ENCODE measurements at regions not wholly inside any gene's neighbourhood (a gene's known extent, or its start where the extent isn't known, plus 50 kb on each side); places are given as distances from the start of the nearest gene placed in this dataset.

DNA sequence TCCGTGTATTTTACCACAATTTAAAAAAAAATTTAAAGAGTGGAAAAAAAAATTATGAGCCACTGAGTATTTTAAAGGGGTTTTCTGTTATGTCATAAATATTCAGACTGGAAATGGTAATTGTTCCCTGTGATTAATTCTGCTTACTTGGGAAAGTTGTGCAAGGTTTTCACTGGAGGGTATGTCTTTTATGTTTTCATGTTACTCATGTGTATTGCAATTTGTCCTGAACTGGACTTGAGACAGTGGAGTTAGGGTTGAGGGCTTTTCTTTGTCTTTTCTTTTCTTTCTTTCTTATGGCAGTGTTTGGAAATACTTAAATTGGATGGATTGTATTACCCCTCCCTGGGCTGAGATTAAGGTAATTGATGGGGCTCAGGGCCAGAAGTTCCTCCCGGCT is 257.7 kb downstream of the BAMBI start:
- intact Hi-C loops (cut with DNase I), result no loop called here
- no peaks in the 10 kb centered on the region for H3K9me3 ChIP-seq
- peaks cover 15% of the 10 kb centered on the region for H3K4me1 ChIP-seq
- TF ChIP-seq, protein P1, sequence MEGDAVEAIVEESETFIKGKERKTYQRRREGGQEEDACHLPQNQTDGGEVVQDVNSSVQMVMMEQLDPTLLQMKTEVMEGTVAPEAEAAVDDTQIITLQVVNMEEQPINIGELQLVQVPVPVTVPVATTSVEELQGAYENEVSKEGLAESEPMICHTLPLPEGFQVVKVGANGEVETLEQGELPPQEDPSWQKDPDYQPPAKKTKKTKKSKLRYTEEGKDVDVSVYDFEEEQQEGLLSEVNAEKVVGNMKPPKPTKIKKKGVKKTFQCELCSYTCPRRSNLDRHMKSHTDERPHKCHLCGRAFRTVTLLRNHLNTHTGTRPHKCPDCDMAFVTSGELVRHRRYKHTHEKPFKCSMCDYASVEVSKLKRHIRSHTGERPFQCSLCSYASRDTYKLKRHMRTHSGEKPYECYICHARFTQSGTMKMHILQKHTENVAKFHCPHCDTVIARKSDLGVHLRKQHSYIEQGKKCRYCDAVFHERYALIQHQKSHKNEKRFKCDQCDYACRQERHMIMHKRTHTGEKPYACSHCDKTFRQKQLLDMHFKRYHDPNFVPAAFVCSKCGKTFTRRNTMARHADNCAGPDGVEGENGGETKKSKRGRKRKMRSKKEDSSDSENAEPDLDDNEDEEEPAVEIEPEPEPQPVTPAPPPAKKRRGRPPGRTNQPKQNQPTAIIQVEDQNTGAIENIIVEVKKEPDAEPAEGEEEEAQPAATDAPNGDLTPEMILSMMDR (IDR thresholded peaks at IDR 0.05), result no peak
- no peak overlapping the region for H3K27ac ChIP-seq
- H3K27me3 ChIP-seq (ENCODE audit: low read depth), result no peaks in the 10 kb centered on the region
- no peak for DNase-seq
- no peak for ATAC-seq
- H3K4me3 ChIP-seq, result no peak overlapping the region
- no peaks in the 10 kb centered on the region for H3K36me3 ChIP-seq

DNA sequence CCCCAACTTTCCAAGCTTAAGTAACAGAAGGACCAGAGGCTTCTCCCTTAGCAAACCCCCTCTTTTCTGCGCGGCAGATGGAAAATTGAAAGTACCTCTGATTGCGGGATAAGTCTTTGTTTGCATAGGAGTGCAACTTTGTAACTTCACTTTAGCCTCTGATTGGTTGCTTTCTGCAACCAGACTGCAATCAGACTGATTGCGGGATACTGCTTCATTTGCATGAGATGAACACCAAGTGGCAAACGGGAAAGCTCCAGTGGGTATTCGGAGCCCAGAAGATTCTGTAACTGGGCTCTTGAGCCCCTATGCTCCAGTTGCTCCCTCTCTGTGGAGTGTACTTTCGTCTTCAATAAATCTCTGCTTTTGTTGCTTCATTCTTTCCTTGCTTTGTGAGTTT is 260.6 kb downstream of the BAMBI start:
- no peaks in the 10 kb centered on the region for H3K9me3 ChIP-seq
- H3K27me3 ChIP-seq (ENCODE audit: low read depth), result no peaks in the 10 kb centered on the region
- TF ChIP-seq, protein P1 (IDR thresholded peaks at IDR 0.05), result no peak
- no peaks in the 10 kb centered on the region for H3K36me3 ChIP-seq
- H3K4me3 ChIP-seq, result no peak overlapping the region
- peaks cover 15% of the 10 kb centered on the region for H3K4me1 ChIP-seq
- intact Hi-C loops (cut with DNase I), result no loop called here
- ATAC-seq, result no peak
- H3K27ac ChIP-seq, result no peak overlapping the region
- DNase-seq, result no peak

DNA sequence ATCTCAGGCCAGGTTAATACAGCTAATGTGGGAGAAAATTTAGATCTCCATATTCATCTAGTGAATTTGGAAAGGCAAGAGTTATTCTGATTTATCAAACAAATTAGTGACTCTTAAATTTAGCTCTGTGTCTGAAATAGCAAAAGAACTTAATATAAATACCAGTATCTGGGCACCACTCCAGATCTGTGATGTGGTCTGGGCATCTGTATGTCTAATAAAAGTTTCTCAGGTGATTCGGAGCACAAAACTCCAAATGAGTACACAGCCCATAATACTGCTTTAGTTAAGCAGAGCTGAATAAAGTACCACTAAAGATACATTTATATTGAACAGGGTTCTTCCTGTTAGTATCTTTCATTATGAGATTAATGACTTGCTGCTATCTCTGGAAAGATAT is 261.4 kb downstream of the BAMBI start:
- ATAC-seq (no peak), DNase-seq (no peak)
- Histone ChIP-seq H3K9me3 (no peaks in the 10 kb centered on the region), H3K4me3 (no peak overlapping the region), H3K4me1 (peaks cover 15% of the 10 kb centered on the region), H3K27ac (no peak overlapping the region), H3K27me3 (ENCODE audit: low read depth) (no peaks in the 10 kb centered on the region), H3K36me3 (no peaks in the 10 kb centered on the region)
- TF ChIP-seq, protein P1 (IDR thresholded peaks at IDR 0.05), result no peak
- intact Hi-C loops (cut with DNase I), result no loop called here

DNA sequence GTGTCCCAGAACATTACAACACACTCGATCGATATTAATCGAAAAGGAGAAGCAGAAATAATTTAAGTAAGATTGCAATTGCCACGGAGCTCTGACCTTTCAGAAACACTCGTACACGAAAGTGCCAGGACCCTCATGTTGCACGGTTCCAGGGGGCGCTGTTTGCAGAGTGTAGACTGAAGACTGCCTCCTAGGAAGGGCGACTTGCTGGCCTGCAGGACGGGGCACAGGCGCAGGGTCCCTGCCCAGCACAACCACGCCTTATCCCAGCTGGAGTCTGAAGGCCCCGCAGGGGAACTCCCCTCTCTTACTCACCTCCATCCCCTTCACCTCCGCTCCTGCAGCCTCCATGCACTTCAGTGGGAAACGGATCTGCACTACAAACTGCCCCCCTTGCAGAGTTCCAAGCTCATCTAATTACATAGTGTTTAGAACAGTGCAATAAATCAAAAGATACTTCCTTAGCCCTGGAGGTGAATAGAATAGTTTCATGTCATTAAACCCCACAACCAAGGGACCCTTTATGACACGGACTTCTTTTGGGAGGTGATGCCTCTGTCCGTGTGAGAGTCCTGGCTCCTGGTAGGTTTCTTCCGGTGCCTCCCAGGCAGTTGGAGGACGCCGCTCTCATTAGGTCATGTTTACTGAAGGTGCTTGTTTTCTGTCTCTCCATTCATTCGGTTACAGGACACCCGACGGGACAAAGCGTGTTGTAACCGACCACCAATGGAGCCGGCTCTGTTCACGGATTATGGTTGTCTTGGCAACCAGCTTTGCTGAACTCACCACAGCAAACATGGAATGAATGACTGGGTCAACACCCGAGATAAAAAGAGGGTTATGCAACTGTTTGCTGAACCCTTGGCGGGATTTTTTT is 262.2 kb downstream of the BAMBI start:
- Histone ChIP-seq H3K36me3 (no peaks in the 10 kb centered on the region), H3K4me1 (peaks cover 15% of the 10 kb centered on the region), H3K27me3 (ENCODE audit: low read depth) (no peaks in the 10 kb centered on the region), H3K4me3 (peak overlapping the region; percentile 12), H3K27ac (peak overlapping the region; percentile 4), H3K9me3 (no peaks in the 10 kb centered on the region)
- peak; percentile 66 for DNase-seq
- TF ChIP-seq, protein P1 (IDR thresholded peaks at IDR 0.05), result no peak
- intact Hi-C loops (cut with DNase I), result no loop called here
- peak; percentile 95 to 97 for ATAC-seq

DNA sequence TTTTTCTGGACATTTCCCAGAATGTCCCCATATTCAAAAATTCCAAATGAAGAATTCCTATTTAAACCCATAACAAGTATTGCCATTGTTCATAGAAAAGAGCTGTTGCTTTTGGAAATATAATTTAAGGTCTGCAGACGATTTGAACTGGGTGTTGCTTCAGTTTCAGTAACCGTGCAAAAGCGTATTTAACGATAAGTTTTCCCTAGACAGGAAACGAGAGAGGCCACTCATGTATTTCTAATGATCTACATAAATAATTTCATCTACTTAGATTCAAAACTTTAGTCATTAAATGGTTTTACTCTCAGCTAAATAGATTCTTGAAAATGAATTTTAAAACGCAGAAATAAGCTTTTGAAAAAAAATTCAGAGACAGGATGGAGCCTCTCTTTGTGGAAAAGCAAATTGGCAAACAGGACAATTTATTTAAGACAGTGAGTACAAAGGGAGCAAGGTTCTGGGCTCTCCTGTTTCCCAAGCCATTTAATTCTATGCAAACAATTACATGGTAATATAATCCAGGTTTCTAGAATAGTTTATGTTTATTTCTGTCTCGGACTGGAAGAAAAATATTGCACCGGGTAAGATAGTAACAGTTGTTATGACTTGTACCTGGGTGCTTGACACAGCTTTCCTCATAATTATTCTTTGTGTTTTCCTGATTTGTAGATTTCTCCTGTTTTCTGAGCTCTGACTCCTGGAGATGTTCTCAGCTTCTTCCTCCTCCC is 263.0 kb downstream of the BAMBI start:
- TF ChIP-seq, protein P1 (IDR thresholded peaks at IDR 0.05), result no peak
- Histone ChIP-seq H3K9me3 (peaks cover 8% of the 10 kb centered on the region), H3K36me3 (no peaks in the 10 kb centered on the region), H3K27me3 (ENCODE audit: low read depth) (no peaks in the 10 kb centered on the region), H3K4me1 (peaks cover 15% of the 10 kb centered on the region), H3K27ac (no peak overlapping the region), H3K4me3 (no peak overlapping the region)
- peak in 1 of 2 donors; percentile 47 for ATAC-seq
- DNase-seq, result no peak
- intact Hi-C loops (cut with DNase I), result no loop called here
